ENCODE measurements at regions not wholly inside any gene's neighbourhood (a gene's known extent, or its start where the extent isn't known, plus 50 kb on each side); places are given as distances from the start of the nearest gene placed in this dataset.

DNA sequence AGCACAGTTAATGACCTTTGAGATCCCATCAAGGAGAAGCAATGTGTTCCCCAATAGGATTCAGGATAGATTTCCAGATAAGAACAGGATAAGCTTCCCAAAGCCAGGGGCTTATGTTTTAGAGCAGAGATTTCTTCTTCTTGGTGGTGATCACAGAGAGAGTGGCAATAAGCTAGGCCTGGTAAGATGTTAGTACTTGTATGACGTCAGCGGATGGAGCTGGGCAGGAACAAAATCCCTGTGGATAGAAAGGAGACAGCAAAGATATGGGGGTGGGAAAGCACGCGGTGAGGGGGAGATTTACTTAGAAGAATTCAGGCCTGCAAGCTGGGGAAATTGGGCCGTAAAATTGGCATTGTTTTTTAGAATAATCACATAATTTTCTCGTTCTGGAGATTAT, 323.0 kb downstream of the MTX2 start:
- no peaks in the 10 kb centered on the region for H3K36me3 ChIP-seq (ENCODE audit: control insufficient read depth, insufficient read depth, low read length)

DNA sequence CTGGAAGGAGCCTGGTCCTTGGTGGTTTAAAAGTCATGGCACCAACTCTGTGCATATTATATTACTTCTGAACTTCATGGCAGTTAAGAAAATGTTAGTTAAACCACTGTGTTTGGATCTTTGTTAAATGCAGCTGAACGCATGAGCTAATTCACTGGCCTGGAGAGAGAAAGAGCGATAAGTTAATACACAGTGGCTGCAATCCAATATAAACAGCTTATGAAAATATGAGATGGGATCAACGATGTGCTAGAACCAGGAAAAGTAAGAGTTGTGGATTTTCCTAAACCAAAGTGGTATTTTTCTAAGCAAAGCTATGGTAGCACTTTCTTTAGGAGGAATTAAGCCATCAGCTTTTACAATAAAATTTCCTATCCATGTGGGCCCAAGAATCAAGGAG, 326.7 kb downstream of the MTX2 start:
- H3K36me3 ChIP-seq (ENCODE audit: control insufficient read depth, insufficient read depth, low read length): no peaks in the 10 kb centered on the region
- H3K27me3 ChIP-seq (ENCODE audit: control insufficient read depth, insufficient read depth, low read length, poor library complexity, severe bottlenecking): no peaks in the 10 kb centered on the region
- 94% methylated on average over 3 of the region's 3 CpGs for WGBS, 2 experiments

More for the DNA sequence above, 323.0 kb downstream of the MTX2 start:
- H3K4me1 ChIP-seq (ENCODE audit: control insufficient read depth, insufficient read depth, low read length): no peaks in the 10 kb centered on the region
- WGBS, 2 experiments: 94 to 98% methylated on average over 6 of the region's 6 CpGs
- no peak overlapping the region for H3K27ac ChIP-seq (ENCODE audit: insufficient read depth, low read depth, low read length, poor library complexity, severe bottlenecking)
- H3K27me3 ChIP-seq (ENCODE audit: control insufficient read depth, insufficient read depth, low read length, poor library complexity, severe bottlenecking): no peaks in the 10 kb centered on the region
- H3K4me3 ChIP-seq (ENCODE audit: insufficient read depth, low read depth, low read length): no peak overlapping the region
- no peaks in the 10 kb centered on the region for H3K9me3 ChIP-seq (ENCODE audit: control insufficient read depth, low read length)

DNA sequence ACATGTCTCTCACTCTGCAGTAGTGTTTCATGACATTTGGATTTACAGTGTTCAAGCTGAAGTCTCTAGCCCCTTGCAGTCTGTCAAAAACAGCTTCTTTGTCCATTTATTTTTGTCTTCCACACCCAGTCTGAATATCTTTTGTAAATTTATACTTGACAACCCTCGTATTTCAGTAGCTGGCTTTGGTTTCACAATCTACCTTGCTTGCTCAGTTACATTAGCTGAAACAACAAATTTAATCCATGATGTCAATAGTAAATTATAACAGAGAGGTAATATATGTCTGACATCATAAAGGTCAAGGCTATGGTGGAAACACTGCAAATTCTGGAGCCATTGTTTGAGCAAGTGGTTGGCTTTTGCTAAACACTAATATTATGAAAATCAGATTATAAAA, 328.7 kb downstream of the MTX2 start:
- Histone ChIP-seq H3K4me3 (ENCODE audit: insufficient read depth, low read depth, low read length) (no peak overlapping the region), H3K27ac (ENCODE audit: insufficient read depth, low read depth, low read length, poor library complexity, severe bottlenecking) (no peak overlapping the region)
- 94 to 100% methylated on average over 1 of the region's 1 CpG for WGBS, 2 experiments

More for the DNA sequence above, 326.7 kb downstream of the MTX2 start:
- no peak overlapping the region for H3K4me3 ChIP-seq (ENCODE audit: insufficient read depth, low read depth, low read length)
- no peak overlapping the region for H3K27ac ChIP-seq (ENCODE audit: insufficient read depth, low read depth, low read length, poor library complexity, severe bottlenecking)
- H3K9me3 ChIP-seq (ENCODE audit: control insufficient read depth, low read length): no peaks in the 10 kb centered on the region
- no peaks in the 10 kb centered on the region for H3K4me1 ChIP-seq (ENCODE audit: control insufficient read depth, insufficient read depth, low read length)

DNA sequence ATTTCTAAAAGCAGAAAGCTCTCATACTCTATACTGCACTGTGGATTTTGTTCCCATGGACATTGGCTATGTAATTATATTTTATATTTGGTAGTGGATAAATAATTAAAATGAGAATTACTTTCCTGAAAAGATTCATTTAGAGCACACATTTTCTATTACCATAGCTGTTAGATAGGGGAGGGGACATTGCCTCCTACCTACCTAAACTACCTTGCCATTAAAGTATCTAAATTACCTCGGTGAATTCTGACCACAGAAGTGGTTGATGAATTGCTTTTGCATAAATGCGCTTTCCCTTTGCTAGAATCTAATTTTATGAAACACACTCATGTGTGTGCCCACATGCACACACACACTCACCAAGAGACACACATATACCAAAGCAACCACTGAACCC, 329.1 kb downstream of the MTX2 start:
- H3K4me3 ChIP-seq (ENCODE audit: insufficient read depth, low read depth, low read length): no peak overlapping the region
- no peaks in the 10 kb centered on the region for H3K4me1 ChIP-seq (ENCODE audit: control insufficient read depth, insufficient read depth, low read length)
- H3K27ac ChIP-seq (ENCODE audit: insufficient read depth, low read depth, low read length, poor library complexity, severe bottlenecking): no peak overlapping the region
- no peaks in the 10 kb centered on the region for H3K9me3 ChIP-seq (ENCODE audit: control insufficient read depth, low read length)
- H3K27me3 ChIP-seq (ENCODE audit: control insufficient read depth, insufficient read depth, low read length, poor library complexity, severe bottlenecking): no peaks in the 10 kb centered on the region
- WGBS, 2 experiments: 90 to 94% methylated on average over 2 of the region's 2 CpGs
- no peaks in the 10 kb centered on the region for H3K36me3 ChIP-seq (ENCODE audit: control insufficient read depth, insufficient read depth, low read length)

More for the DNA sequence above, 328.7 kb downstream of the MTX2 start:
- Histone ChIP-seq H3K4me1 (ENCODE audit: control insufficient read depth, insufficient read depth, low read length) (no peaks in the 10 kb centered on the region), H3K36me3 (ENCODE audit: control insufficient read depth, insufficient read depth, low read length) (no peaks in the 10 kb centered on the region), H3K9me3 (ENCODE audit: control insufficient read depth, low read length) (no peaks in the 10 kb centered on the region), H3K27me3 (ENCODE audit: control insufficient read depth, insufficient read depth, low read length, poor library complexity, severe bottlenecking) (no peaks in the 10 kb centered on the region)

DNA sequence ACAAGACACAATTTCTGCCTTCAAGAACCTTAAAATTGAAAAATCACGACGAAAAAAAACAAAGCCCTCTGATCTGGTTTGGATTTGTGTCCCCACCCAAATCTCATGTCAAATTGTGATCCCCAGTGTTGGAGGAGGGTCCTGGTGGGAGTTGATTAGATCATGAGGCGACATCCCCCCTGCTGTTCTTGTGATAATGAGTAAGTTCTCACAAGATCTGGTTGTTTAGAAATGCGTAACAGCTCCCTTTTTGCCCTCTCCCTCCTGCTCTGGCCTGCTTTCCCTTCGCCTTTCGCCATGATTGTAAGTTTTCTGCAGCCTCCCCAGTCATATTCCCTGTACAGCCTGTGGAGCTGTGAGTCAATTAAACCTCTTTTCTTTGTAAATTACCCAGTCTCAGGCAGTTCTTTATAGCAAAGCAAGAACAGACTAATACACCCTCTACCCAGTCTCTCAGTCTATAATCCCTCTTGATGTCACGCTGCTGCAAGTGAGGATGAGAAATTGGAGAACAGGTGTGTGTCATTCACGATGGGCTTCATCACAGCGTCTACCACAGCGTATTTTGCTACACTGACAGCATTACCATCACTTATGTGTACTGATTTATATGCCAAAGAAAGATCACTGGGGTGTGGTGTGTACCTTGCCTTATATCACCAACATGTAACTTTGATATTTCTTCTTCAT, 330.7 kb downstream of the MTX2 start:
- no peaks in the 10 kb centered on the region for H3K36me3 ChIP-seq (ENCODE audit: control insufficient read depth, insufficient read depth, low read length)
- WGBS, 2 experiments: 69 to 72% methylated on average over 6 to 10 of the region's 10 CpGs

DNA sequence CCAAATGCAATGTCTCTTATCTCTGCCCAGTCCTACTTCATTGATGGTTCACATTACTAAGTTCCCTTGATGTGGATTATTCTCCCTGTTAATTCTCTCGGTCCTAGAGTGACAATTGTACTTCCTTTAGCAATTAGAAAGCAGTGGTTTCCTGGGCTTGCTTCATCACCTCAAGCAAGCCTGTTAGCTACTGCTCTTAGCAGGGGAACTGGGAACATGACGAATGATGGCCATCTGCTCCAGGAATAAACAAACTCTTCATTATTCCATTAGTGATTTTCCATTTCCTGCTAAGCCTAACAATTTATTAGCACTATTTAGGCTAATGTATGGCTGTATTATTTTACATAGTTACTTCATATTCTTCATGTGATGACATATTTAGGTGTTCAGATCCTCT, 331.8 kb downstream of the MTX2 start:
- no peaks in the 10 kb centered on the region for H3K36me3 ChIP-seq (ENCODE audit: control insufficient read depth, insufficient read depth, low read length)
- WGBS, 2 experiments: 87 to 91% methylated on average over 2 of the region's 2 CpGs
- no peak overlapping the region for H3K4me3 ChIP-seq (ENCODE audit: insufficient read depth, low read depth, low read length)
- H3K27me3 ChIP-seq (ENCODE audit: control insufficient read depth, insufficient read depth, low read length, poor library complexity, severe bottlenecking): no peaks in the 10 kb centered on the region
- H3K27ac ChIP-seq (ENCODE audit: insufficient read depth, low read depth, low read length, poor library complexity, severe bottlenecking): no peak overlapping the region
- H3K9me3 ChIP-seq (ENCODE audit: control insufficient read depth, low read length): no peaks in the 10 kb centered on the region
- no peaks in the 10 kb centered on the region for H3K4me1 ChIP-seq (ENCODE audit: control insufficient read depth, insufficient read depth, low read length)

More for the DNA sequence above, 330.7 kb downstream of the MTX2 start:
- Histone ChIP-seq H3K27me3 (ENCODE audit: control insufficient read depth, insufficient read depth, low read length, poor library complexity, severe bottlenecking) (no peaks in the 10 kb centered on the region), H3K4me1 (ENCODE audit: control insufficient read depth, insufficient read depth, low read length) (no peaks in the 10 kb centered on the region), H3K4me3 (ENCODE audit: insufficient read depth, low read depth, low read length) (no peak overlapping the region), H3K27ac (ENCODE audit: insufficient read depth, low read depth, low read length, poor library complexity, severe bottlenecking) (no peak overlapping the region), H3K9me3 (ENCODE audit: control insufficient read depth, low read length) (no peaks in the 10 kb centered on the region)

DNA sequence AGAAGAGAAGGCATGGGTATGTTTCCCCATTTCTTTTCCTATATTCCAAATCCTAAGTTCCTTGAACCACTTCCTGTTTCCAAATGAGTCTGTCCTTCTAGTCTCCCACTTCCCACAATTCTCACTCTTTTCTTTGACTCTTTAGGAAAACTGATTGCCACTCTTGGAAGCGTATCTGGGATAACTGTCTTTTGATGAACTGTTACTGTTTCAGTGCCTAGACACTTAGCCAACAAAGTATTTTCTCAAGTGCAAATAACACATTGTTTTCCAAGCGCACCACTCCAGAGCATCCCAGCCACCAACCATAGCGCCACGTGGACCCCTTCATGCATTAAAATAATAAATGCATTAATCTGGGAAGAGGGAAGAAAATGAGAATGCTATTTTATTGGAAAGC, 342.8 kb downstream of the MTX2 start:
- Histone ChIP-seq H3K36me3 (ENCODE audit: control insufficient read depth, insufficient read depth, low read length) (no peaks in the 10 kb centered on the region), H3K27ac (ENCODE audit: insufficient read depth, low read depth, low read length, poor library complexity, severe bottlenecking) (no peak overlapping the region), H3K4me3 (ENCODE audit: insufficient read depth, low read depth, low read length) (no peak overlapping the region), H3K4me1 (ENCODE audit: control insufficient read depth, insufficient read depth, low read length) (no peaks in the 10 kb centered on the region), H3K9me3 (ENCODE audit: control insufficient read depth, low read length) (no peaks in the 10 kb centered on the region), H3K27me3 (ENCODE audit: control insufficient read depth, insufficient read depth, low read length, poor library complexity, severe bottlenecking) (no peaks in the 10 kb centered on the region)
- 97 to 98% methylated on average over 2 to 4 of the region's 4 CpGs for WGBS, 2 experiments

DNA sequence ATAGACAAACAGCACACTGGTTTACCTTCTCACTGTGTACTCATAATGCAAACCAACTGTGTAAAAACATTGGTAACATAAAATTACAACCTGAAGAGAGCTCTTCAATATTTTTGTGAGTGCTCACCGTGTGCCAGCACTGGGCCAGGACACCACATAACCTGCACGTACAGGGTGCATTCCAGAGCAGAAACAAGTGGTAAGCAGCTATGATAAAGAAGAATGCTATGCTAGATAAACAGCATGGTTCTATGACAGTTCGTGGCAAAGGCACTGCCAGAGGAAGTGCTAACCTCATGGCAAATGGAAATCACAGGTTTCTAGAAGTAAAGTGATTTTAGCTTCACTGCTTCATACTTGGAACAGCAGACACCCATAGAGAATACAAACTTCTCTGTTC, 343.5 kb downstream of the MTX2 start:
- H3K27ac ChIP-seq (ENCODE audit: insufficient read depth, low read depth, low read length, poor library complexity, severe bottlenecking): no peak overlapping the region
- no peaks in the 10 kb centered on the region for H3K36me3 ChIP-seq (ENCODE audit: control insufficient read depth, insufficient read depth, low read length)
- H3K9me3 ChIP-seq (ENCODE audit: control insufficient read depth, low read length): no peaks in the 10 kb centered on the region
- H3K4me3 ChIP-seq (ENCODE audit: insufficient read depth, low read depth, low read length): no peak overlapping the region
- 85% methylated on average over 3 of the region's 3 CpGs for WGBS, 2 experiments
- H3K27me3 ChIP-seq (ENCODE audit: control insufficient read depth, insufficient read depth, low read length, poor library complexity, severe bottlenecking): no peaks in the 10 kb centered on the region
- no peaks in the 10 kb centered on the region for H3K4me1 ChIP-seq (ENCODE audit: control insufficient read depth, insufficient read depth, low read length)

DNA sequence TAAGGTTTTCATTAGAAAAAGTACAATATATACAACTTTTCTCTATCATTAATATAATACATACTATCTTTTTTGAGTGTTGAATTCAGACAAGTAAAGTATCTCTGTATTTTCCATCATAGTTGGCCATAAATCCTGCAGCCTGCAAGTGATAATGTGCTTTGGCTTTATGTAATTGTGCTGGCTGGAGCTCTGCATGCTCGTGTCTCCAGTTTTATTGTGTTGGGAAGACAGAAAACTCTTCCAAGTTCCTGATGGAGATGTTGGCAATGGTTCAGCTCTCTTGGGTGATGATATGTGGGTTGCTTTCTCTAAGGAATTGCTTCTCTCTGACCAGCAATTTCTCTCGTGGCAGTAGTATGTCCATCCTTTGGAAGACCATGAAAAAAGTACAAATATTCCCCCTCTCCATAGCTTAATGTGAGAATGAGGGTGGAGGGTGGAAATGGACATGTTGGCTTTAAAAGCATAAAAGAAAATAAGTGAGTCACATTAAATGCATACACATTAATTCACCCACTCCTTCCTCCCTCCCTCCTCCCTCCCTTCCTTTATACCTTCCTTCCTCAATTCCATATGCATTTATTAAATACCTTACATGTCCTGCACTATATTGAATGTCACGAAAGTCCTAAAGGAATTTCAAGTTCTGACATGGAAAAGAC, 344.2 kb downstream of the MTX2 start:
- no peaks in the 10 kb centered on the region for H3K4me1 ChIP-seq (ENCODE audit: control insufficient read depth, insufficient read depth, low read length)
- no peak overlapping the region for H3K27ac ChIP-seq (ENCODE audit: insufficient read depth, low read depth, low read length, poor library complexity, severe bottlenecking)
- H3K36me3 ChIP-seq (ENCODE audit: control insufficient read depth, insufficient read depth, low read length): no peaks in the 10 kb centered on the region
- no peaks in the 10 kb centered on the region for H3K27me3 ChIP-seq (ENCODE audit: control insufficient read depth, insufficient read depth, low read length, poor library complexity, severe bottlenecking)
- no peak overlapping the region for H3K4me3 ChIP-seq (ENCODE audit: insufficient read depth, low read depth, low read length)
- 86 to 96% methylated on average over 2 of the region's 3 CpGs for WGBS, 2 experiments
- no peaks in the 10 kb centered on the region for H3K9me3 ChIP-seq (ENCODE audit: control insufficient read depth, low read length)

DNA sequence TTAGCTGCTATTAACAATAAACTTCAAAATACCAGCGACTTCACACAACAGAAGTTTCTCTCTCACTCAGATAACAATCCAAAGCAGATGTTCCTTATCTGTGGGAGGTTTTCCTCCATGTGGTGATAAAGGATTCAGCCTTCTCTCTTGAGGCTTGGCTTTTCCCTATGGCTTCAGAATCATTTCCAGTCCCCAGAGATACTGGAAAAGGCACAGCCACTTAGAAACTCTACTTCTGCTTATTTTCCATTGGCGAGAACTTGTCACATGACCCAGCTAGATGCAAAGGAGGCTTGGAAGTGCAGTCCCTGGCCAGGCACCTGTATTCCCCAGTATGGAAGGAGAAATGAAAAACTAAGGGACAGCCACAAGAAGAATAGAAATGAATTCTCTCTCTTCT, 344.8 kb downstream of the MTX2 start:
- no peaks in the 10 kb centered on the region for H3K36me3 ChIP-seq (ENCODE audit: control insufficient read depth, insufficient read depth, low read length)
- no peaks in the 10 kb centered on the region for H3K27me3 ChIP-seq (ENCODE audit: control insufficient read depth, insufficient read depth, low read length, poor library complexity, severe bottlenecking)
- H3K9me3 ChIP-seq (ENCODE audit: control insufficient read depth, low read length): no peaks in the 10 kb centered on the region
- no peak overlapping the region for H3K27ac ChIP-seq (ENCODE audit: insufficient read depth, low read depth, low read length, poor library complexity, severe bottlenecking)
- 83 to 89% methylated on average over 1 to 2 of the region's 2 CpGs for WGBS, 2 experiments
- H3K4me1 ChIP-seq (ENCODE audit: control insufficient read depth, insufficient read depth, low read length): no peaks in the 10 kb centered on the region
- no peak overlapping the region for H3K4me3 ChIP-seq (ENCODE audit: insufficient read depth, low read depth, low read length)

Data from ectodermal cell (in vitro differentiated cells).